Parathyroid adenoma (tissue), 2 donors: ENCODE measurements at regions not wholly inside any gene's neighbourhood (a gene's known extent, or its start where the extent isn't known, plus 50 kb on each side); places are given as distances from the start of the nearest gene placed in this dataset.
A peak's percentile ranks its signal among the peaks of the same experiment; 100 is the strongest.

Experiments used
- H2AFZ ChIP-seq: fragments of 300-600 bp; sonication (generic); one replicate; pipeline ENCODE4 v1.7.0; 2017; ENCODE audit warnings: antibody characterized with exemption, mild to moderate bottlenecking
- H3K27ac ChIP-seq: fragments of 300-600 bp; sonication (generic); one replicate; pipeline ENCODE4 v1.7.0; 2017
- H3K27me3 ChIP-seq: fragments of 300-600 bp; sonication (generic); one replicate; pipeline ENCODE4 v1.7.0; 2017; ENCODE audit warnings: low read length; ENCODE audit not compliant: control insufficient read depth, insufficient read depth
- H3K36me3 ChIP-seq: fragments of 300-600 bp; sonication (generic); one replicate; pipeline ENCODE4 v1.7.0; 2017; ENCODE audit warnings: low read length; ENCODE audit not compliant: control insufficient read depth, insufficient read depth
- H3K4me1 ChIP-seq: fragments of 300-600 bp; sonication (generic); one replicate; pipeline ENCODE4 v1.7.0; 2017; ENCODE audit warnings: control low read depth
- H3K4me2 ChIP-seq: fragments of 300-600 bp; sonication (generic); one replicate; pipeline ENCODE4 v1.7.0; 2017; ENCODE audit warnings: low read length
- H3K4me3 ChIP-seq: fragments of 300-600 bp; sonication (generic); one replicate; pipeline ENCODE4 v1.7.0; 2017; ENCODE audit warnings: low read depth, low read length
- H3K79me2 ChIP-seq: fragments of 300-600 bp; sonication (generic); one replicate; pipeline ENCODE4 v1.7.0; 2017; ENCODE audit warnings: control low read depth
- H3K9ac ChIP-seq: fragments of 300-600 bp; sonication (generic); one replicate; pipeline ENCODE4 v1.7.0; 2017; ENCODE audit warnings: mild to moderate bottlenecking
- H3K9me3 ChIP-seq: fragments of 300-600 bp; sonication (generic); one replicate; pipeline ENCODE4 v1.7.0; 2017; ENCODE audit warnings: low read length; ENCODE audit not compliant: control insufficient read depth
- CTCF ChIP-seq: fragments of 300-600 bp; sonication (generic); IDR thresholded peaks from one replicate; pipeline ENCODE4 v1.7.0; 2017; ENCODE audit warnings: antibody characterized with exemption, mild to moderate bottlenecking
- donor health status: primary hyperparathyroidism.

GRCh38 chrX:40243755-40244515 lies 146.2 kb upstream of the BCOR start:
- Histone ChIP-seq H3K27ac (no peak overlapping the region), H2AFZ (peak overlapping the region; percentile 76), H3K9ac (no peak overlapping the region), H3K9me3 (no peaks in the 10 kb centered on the region), H3K79me2 (no peaks in the 10 kb centered on the region), H3K4me1 (peaks cover 9% of the 10 kb centered on the region), H3K36me3 (no peaks in the 10 kb centered on the region), H3K4me3 (no peak overlapping the region), H3K27me3 (no peaks in the 10 kb centered on the region), H3K4me2 (peak overlapping the region; percentile 22)
- TF ChIP-seq CTCF: no peak

- no peak for TF ChIP-seq CTCF
- H2AFZ ChIP-seq: no peak overlapping the region
- H3K79me2 ChIP-seq: no peaks in the 10 kb centered on the region
- peaks cover 7% of the 10 kb centered on the region for H3K4me1 ChIP-seq
- H3K4me3 ChIP-seq: no peak overlapping the region
- no peak overlapping the region for H3K4me2 ChIP-seq
- no peaks in the 10 kb centered on the region for H3K27me3 ChIP-seq
- H3K9ac ChIP-seq: no peak overlapping the region
- no peaks in the 10 kb centered on the region for H3K36me3 ChIP-seq
- H3K27ac ChIP-seq: no peak overlapping the region
- H3K9me3 ChIP-seq: no peaks in the 10 kb centered on the region
These were observed 143.1 kb upstream of the BCOR start for GRCh38 chrX:40240844-40241243.

- Histone ChIP-seq H3K9me3 (no peaks in the 10 kb centered on the region), H3K79me2 (no peaks in the 10 kb centered on the region), H3K4me2 (no peak overlapping the region), H3K36me3 (no peaks in the 10 kb centered on the region), H2AFZ (no peak overlapping the region), H3K4me3 (no peak overlapping the region), H3K4me1 (no peaks in the 10 kb centered on the region), H3K27ac (no peak overlapping the region), H3K9ac (no peak overlapping the region), H3K27me3 (no peaks in the 10 kb centered on the region)
- no peak for TF ChIP-seq CTCF
These were observed 140.0 kb upstream of the BCOR start for GRCh38 chrX:40237731-40238178.

GRCh38 chrX:40230646-40231045 lies 132.9 kb upstream of the BCOR start:
- Histone ChIP-seq H3K27ac (no peak overlapping the region), H2AFZ (no peak overlapping the region), H3K79me2 (no peaks in the 10 kb centered on the region), H3K4me1 (no peaks in the 10 kb centered on the region), H3K9ac (no peak overlapping the region), H3K36me3 (no peaks in the 10 kb centered on the region), H3K9me3 (no peaks in the 10 kb centered on the region), H3K4me2 (no peak overlapping the region), H3K4me3 (no peak overlapping the region), H3K27me3 (no peaks in the 10 kb centered on the region)
- no peak for TF ChIP-seq CTCF

- Histone ChIP-seq H2AFZ (no peak overlapping the region), H3K9ac (no peak overlapping the region), H3K27me3 (no peaks in the 10 kb centered on the region), H3K27ac (no peak overlapping the region), H3K79me2 (no peaks in the 10 kb centered on the region), H3K4me2 (no peak overlapping the region), H3K9me3 (no peaks in the 10 kb centered on the region), H3K4me3 (no peak overlapping the region), H3K4me1 (no peaks in the 10 kb centered on the region), H3K36me3 (no peaks in the 10 kb centered on the region)
- no peak for TF ChIP-seq CTCF
These were observed 129.4 kb upstream of the BCOR start for GRCh38 chrX:40227125-40227524.
